NCI-H1105 (cell line): ENCODE measurements at regions not wholly inside any gene's neighbourhood (a gene's known extent, or its start where the extent isn't known, plus 50 kb on each side); places are given as distances from the start of the nearest gene placed in this dataset.
"Not testable (repeated sequence)": the region's sequence is repeated elsewhere in the genome, so short reads cannot be mapped to it uniquely, and the experiment has no call there.

Experiments used
- DNase-seq: peaks from one replicate; lab custom pipeline; 2025; lab: John Stamatoyannopoulos, UW

DNA sequence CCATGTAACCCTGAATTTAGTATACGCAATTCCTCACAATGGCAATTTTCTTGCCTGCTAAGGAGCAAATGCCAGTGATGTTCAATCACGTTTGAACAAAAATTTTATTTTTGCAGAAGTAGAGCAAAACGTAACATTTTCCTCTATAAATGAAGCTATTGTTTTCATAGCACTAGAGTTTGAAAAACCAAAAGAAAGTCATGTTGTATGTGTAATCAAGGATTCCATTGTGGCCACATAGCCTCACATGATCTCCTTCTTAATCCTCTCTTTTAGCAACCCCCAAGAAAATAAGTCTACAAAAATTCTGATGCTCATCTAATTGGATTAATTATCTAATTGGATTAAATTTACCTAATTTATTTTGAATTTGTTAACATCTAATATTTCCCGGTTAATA, 1217.4 kb upstream of the FLRT2 start:
- DNase-seq = no peak

- no peak for DNase-seq
Observed at GRCh38 chr14:84323450-84323849, 1206.5 kb upstream of the FLRT2 start.

- no peak for DNase-seq
Observed at GRCh38 chr14:84323978-84324377, 1206.0 kb upstream of the FLRT2 start.

DNA sequence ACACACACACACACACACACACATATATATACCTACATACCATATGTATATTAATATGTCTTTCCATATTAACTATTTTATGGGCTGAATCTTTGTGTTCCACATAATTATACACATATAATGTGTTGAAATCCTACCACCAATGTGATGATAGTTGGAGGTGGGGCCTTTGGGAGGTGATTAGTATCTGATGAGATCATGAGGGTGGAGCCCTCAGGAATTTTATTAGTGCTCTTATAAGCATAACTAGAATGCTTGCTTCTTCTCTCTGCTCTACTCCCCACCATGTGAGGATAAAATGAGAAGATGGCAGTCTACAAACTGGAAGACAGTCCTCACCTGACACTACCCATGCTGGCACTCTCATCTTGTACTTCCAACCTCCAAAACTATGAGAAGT, 1193.5 kb upstream of the FLRT2 start:
- no peak for DNase-seq

GRCh38 chr14:84340938-84341337, 1189.0 kb upstream of the FLRT2 start:
- DNase-seq = no peak

DNA sequence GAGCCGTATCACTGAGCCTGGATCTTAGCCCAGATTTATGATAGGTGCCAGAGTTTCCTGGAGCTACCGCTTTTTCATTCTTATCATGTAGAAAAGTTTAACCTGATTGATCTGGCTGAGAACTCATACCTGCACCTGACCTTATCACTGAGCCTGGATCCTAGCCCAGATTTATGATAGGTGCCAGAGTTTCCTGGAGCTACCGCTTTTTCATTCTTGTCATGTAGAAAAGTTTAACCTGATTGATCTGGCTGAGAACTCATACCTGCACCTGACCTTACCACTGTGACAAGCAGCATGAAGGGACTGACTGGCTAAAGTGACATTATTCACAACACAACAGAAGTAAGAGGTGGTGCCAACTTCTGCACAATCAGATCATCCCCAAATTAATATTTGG, 1188.1 kb upstream of the FLRT2 start:
- not testable (repeated sequence) for DNase-seq

- DNase-seq = no peak
Observed at GRCh38 chr14:84343656-84344055, 1186.3 kb upstream of the FLRT2 start.

DNA sequence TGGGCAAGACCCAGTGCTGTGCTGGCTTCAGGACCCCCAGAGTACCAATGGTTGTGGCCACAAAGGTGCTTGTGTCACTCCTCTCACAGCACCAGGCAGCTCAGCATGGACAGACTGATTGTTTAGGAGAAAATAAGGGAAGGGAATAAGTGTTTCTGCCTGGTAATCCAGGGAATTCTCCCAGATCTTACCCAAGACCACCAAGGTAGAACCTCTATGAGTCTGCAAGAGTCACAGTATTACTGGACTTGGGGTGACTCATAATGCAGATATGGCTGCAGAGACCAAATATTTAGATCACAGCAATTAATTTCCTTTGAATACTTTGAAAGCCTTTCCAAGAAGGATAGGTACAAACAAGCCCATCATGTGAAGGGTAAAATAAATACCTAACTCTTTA, 1178.3 kb upstream of the FLRT2 start:
- no peak for DNase-seq

DNA sequence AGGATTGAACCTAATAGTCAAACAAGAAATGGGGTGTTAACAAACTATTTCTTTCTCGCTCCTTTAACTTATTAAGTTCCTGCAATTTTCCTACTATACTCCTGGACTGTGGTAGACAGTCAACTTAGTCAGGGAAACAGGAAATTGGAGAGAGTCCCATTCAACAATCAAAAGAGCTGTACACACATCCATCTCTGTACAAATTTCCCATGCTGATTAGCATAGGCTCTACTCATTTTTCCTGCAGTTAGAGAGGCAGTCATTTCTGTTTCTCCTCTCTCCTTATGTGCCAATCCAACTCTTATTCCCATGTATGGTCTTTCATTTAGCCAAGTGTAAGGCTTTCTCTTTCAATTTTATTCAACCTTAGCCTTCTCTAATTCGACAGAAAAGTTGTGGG, 1168.5 kb upstream of the FLRT2 start:
- no peak for DNase-seq

DNA sequence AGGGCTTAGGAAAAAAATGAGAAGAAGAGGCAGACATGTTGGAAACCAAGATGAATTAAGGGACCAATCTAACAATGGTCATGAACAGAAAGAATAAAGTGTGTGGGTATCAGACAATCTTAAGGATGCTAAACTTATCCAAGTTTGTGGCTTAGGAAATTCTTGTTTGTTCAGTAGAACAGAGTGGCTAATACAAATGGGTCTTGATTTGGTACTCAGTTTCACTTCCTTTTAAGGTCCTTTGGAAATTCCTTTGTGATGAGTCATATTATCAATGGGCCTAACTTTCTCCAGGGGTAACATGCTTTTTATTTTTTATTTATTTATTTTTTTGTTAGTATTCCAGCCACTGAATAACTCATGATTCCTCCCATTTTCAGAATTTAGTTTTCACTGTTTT, 1154.7 kb upstream of the FLRT2 start:
- DNase-seq = no peak

DNA sequence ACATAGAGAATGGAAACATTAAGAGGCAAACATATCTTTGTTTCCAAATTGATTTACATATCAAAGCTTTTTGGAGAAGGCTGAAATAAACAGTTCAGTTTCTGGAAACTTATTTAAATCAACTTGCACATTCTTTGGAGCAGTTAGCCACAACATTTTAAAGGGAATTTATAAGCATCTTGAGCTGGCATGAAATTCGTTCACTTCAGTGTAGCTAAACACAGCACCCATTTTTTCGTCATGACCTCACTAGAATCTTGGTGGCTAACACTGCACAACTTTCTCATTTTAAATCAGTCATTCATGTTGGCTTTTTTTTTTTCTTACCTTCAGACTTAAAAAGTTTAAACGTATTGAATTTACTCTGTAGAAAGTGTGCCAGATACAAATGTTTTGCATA, 1139.9 kb upstream of the FLRT2 start:
- DNase-seq = no peak

DNA sequence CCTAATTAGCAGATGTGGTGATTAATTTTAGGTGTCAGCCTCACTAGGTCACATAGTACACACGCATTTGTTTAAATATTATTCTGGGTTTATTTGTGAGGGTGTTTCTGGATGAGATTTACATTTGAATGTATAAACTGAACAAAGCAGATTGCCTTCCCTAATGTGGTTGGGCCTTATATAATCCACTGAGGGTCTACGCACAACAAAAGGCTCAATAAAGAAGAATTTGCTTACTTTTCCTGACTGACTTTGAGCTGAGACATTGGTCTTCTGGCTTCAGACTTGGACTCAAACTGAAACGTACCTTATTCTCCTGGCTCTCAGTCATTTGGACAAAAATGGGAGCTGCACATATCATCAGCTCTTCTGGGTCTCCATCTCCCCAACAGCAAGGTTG, 1132.3 kb upstream of the FLRT2 start:
- no peak for DNase-seq

DNA sequence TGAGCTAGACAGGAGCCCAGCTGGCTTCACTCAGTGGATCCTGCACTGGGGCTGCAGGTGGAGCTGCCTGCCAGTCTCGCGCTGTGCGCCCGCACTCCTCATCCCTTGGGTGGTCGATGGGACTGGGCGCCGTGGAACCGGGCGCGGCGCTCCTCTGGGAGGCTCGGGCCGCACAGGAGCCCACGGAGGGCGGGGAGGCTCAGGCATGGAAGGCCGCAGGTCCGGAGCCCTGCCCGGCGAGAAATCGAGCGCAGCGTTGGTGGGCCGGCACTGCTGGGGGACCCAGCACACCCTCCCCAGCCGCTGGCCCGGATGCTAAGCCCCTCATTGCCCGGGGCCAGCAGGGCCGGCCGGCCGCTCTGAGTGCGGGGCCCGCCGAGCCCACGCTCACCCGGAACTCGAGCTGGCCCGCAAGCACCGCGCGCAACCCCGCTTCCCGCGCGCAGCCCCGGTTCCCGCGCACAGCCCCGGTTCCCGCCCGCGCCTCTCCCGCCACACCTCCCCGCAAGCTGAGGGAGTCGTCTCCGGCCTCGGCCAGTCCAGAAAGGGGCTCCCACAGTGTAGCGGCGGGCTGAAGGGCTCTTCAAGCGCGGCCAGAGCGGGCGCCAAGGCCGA, 1130.5 kb upstream of the FLRT2 start:
- DNase-seq = no peak

DNA sequence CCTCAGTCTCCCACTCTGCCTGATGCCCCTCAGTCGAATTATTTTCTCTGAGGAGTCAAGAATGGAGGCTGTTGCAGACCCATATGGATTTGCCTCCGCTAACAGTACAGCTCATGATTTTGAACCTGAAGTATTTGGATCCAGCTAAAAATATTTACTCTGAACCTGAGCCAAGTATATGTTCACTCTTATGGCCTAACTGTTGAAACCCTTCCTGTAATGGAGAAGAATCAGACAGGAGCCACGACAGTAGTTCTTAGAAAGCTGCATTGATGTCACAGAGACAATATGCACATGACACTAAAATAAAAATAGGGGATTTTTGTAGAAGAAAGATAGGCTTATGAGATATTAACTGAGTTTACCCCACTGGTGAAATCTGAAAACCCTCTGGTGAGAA, 1128.3 kb upstream of the FLRT2 start:
- DNase-seq = no peak

GRCh38 chr14:84403585-84403984, 1126.4 kb upstream of the FLRT2 start:
- peak; percentile 32 for DNase-seq

DNA sequence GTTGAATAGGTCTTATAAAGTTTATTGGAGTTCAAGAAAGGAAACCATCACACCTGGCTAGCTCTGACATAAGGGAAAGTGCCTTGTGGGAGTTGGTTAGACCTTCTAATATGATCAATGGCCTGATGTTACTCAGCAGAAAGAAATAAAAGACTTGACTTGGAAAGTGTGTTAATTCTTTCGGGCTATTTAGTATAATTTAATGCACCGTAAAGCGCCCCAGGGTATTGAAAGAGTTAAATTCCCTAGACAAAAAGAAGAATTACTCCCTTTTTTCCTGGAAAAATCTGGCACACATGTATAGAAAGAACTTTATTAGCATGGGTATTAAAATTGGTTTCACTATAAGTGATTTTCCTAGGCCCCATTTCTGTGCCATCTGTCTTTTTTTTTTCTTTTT, 1125.7 kb upstream of the FLRT2 start:
- no peak for DNase-seq

- no peak for DNase-seq
Observed at GRCh38 chr14:84409435-84409834, 1120.5 kb upstream of the FLRT2 start.

DNA sequence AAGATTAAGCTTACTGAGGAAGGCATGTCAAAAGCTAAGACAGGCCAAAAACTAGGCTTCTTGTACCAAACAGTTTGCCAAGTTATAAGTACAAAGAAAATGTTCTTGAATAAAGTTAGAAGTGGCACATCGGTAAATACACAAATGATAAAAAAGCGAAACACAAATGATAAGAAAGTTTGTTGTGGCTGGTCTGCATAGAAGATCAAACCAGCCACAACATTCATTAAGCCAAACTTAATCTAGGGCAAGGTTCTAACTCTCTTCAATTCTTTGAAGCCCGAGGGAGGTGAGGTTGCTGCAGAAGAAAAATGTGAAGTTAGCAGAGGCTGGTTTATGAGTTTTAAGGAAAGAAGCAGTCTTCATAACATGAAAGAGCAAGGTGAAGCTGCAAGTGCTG, 1119.6 kb upstream of the FLRT2 start:
- no peak for DNase-seq

- DNase-seq = no peak
Observed at GRCh38 chr14:84420221-84420620, 1109.7 kb upstream of the FLRT2 start.

GRCh38 chr14:84421621-84422020, 1108.3 kb upstream of the FLRT2 start:
- DNase-seq = no peak

GRCh38 chr14:84425968-84426367, 1104.0 kb upstream of the FLRT2 start:
- no peak for DNase-seq

- DNase-seq = peak; percentile 41
Observed at GRCh38 chr14:84432676-84433075, 1097.3 kb upstream of the FLRT2 start.

GRCh38 chr14:84433961-84434360, 1096.0 kb upstream of the FLRT2 start:
- DNase-seq = no peak

DNA sequence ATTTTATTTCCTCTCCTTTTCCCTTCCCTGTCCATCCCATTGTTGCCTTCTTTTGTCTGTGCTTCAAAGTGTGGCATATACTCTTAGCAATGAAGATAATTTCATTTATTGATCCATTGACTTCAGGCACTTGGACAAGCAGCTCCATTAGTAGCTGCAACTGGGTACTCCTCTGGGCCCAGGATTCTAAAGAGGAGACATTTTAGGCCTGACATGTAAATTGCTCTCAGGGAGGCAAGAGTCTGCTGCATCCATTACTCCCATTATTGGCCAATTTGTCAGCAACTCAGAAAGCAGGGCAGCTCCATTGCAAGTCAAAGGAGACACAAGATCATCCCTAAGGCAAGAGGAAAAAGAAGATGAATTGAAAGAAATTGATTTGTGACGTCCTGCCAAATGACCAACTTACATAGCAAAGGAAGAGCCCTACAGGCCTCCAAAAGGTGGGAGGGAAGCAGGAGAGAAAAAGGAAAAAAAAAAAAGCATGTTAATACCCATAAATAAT, 1094.1 kb upstream of the FLRT2 start:
- no peak for DNase-seq

GRCh38 chr14:84436528-84436927, 1093.4 kb upstream of the FLRT2 start:
- no peak for DNase-seq
